Naive thymus-derived CD4-positive, alpha-beta T cell (primary cell): ENCODE measurements at regions not wholly inside any gene's neighbourhood (a gene's known extent, or its start where the extent isn't known, plus 50 kb on each side); places are given as distances from the start of the nearest gene placed in this dataset.

ENCODE experiments used
- ATAC-seq: fragments of 150-1000 bp; cut with Tn5 transposase; 2 replicates; pipeline ENCODE4 v1.10.0; 2021; ENCODE audit warnings: mild to moderate bottlenecking, moderate library complexity
- CTCF ChIA-PET: fragments of 350-600 bp; sonication (Branson Sonifier 250); formaldehyde crosslinking; loops from one replicate; lab custom pipeline; 2021; ENCODE audit warnings: antibody characterized with exemption; lab: Charles Lee
- POLR2A ChIA-PET: fragments of 350-600 bp; sonication (Branson Sonifier 250); formaldehyde crosslinking; loops from one replicate; lab custom pipeline; 2021; ENCODE audit warnings: antibody characterized with exemption, inconsistent platforms; lab: Charles Lee
- DNase-seq, 9 donors: peaks; one replicate each; pipeline versions ENCODE4 v3.0.0 to v3.0.0-alpha.2; 2020 to 2022; ENCODE audit warnings: mixed read lengths in 1 of 9
- H3K27ac ChIP-seq: one replicate; pipeline ENCODE4 v1.7.0; 2013; ENCODE audit warnings: mild to moderate bottlenecking, low read depth, low read length, moderate library complexity
- H3K27me3 ChIP-seq, 2 donors: one replicate each; pipeline ENCODE4 v1.7.0; 2013; ENCODE audit warnings: low read length in 2 of 2, mild to moderate bottlenecking in 2 of 2, moderate library complexity in 2 of 2; ENCODE audit not compliant: control insufficient read depth in 2 of 2, insufficient read depth in 2 of 2
- H3K36me3 ChIP-seq, 3 experiments: 1 replicate in 2 of 3; 2 replicates in 1 of 3; pipeline ENCODE4 v1.7.0; 2013; ENCODE audit warnings: low read length in 3 of 3, mild to moderate bottlenecking in 3 of 3, moderate library complexity in 1 of 3; ENCODE audit not compliant: insufficient read depth in 3 of 3, control insufficient read depth in 2 of 3
- H3K4me1 ChIP-seq, 2 donors: one replicate each; pipeline ENCODE4 v1.7.0; 2013; ENCODE audit warnings: low read length in 2 of 2, mild to moderate bottlenecking in 2 of 2, moderate library complexity in 1 of 2; ENCODE audit not compliant: control insufficient read depth in 2 of 2, insufficient read depth in 2 of 2
- H3K4me3 ChIP-seq: 2 replicates; pipeline ENCODE4 v1.7.0; 2013; ENCODE audit warnings: mild to moderate bottlenecking, low read length
- H3K9me3 ChIP-seq, 3 experiments: 1 replicate in 2 of 3; 2 replicates in 1 of 3; pipeline ENCODE4 v1.7.0; 2013; ENCODE audit warnings: low read length in 3 of 3; ENCODE audit not compliant: control insufficient read depth in 2 of 3
- H3K27ac Mint-ChIP-seq, 9 donors: one replicate each; pipeline ENCODE4 v1.8.0; 2020 to 2022; ENCODE audit warnings: mixed read lengths in 9 of 9, mild to moderate bottlenecking in 8 of 9, moderate library complexity in 5 of 9, inconsistent platforms in 2 of 9
- H3K27me3 Mint-ChIP-seq, 5 donors: one replicate each; pipeline ENCODE4 v1.8.0; 2021 to 2022; ENCODE audit warnings: mixed read lengths in 5 of 5, mild to moderate bottlenecking in 1 of 5
- H3K36me3 Mint-ChIP-seq, 5 donors: one replicate each; pipeline ENCODE4 v1.8.0; 2020 to 2022; ENCODE audit warnings: mixed read lengths in 5 of 5, mild to moderate bottlenecking in 3 of 5, inconsistent platforms in 1 of 5
- H3K4me1 Mint-ChIP-seq, 7 donors: one replicate each; pipeline ENCODE4 v1.8.0; 2020 to 2022; ENCODE audit warnings: mixed read lengths in 7 of 7, mild to moderate bottlenecking in 3 of 7, inconsistent platforms in 1 of 7
- H3K4me3 Mint-ChIP-seq, 10 donors: one replicate each; pipeline ENCODE4 v1.8.0; 2020 to 2022; ENCODE audit warnings: mild to moderate bottlenecking in 10 of 10, mixed read lengths in 10 of 10, moderate library complexity in 6 of 10, inconsistent platforms in 2 of 10
- H3K9me3 Mint-ChIP-seq, 11 donors: one replicate each; pipeline ENCODE4 v1.8.0; 2020 to 2022; ENCODE audit warnings: mixed read lengths in 11 of 11, mild to moderate bottlenecking in 4 of 11, inconsistent platforms in 1 of 11, moderate library complexity in 1 of 11
- intact Hi-C, 2 donors: fragments of 100-400 bp; cut with micrococcal nuclease; formaldehyde crosslinking; loops; one replicate each; pipeline ENCODE4 v1.15.1; 2023

DNA sequence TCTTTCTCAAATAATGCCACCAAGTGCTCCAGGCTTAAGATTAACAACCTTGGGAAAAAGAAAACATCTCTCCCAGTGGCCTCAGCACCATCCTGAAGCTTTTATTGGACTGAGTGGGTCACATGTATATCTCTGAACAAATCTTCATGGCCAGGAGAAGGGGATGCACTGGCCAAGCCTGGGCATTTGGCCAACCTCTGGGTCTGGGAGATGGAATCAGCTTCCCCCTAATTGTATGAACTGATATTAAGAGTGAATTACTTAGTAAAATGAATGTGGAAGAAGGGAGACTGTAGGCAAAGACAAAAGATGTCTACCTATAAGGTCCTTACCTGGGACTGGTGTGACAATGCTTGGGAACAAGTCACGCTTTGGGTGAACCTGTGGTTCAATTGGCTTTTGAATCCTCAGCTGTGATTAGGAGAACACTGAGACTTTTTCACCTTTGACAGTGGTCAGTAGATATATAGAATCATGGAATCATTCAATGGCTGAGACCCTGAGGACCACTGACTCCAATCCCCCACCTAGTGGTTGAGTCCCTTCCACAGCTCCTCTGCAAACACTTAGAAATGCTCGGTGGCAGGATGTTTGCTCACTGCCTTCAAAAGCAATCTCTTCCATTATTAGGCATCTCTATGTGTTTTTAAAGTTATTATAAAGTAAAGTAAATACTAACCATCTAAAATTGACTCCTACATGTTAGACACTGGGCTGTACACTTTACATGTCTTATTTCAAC lies 102.6 kb upstream of the ATP1A1 start:
- ChIA-PET POLR2A (interaction anchor here (1.0 to 1.4 kb wide), 3 partner anchors 45 to 56 kb away, joined by 4 read pairs; no protein-coding TSS in a partner anchor), CTCF (interaction anchor here (1.0 to 1.3 kb wide), 2 partner anchors 132 to 214 kb away, joined by 4 read pairs; no protein-coding TSS in a partner anchor)
- peaks cover 6 to 45% (median 33%) of the 10 kb centered on the region in 7 donors for H3K4me1 Mint-ChIP-seq
- H3K9me3 Mint-ChIP-seq: peaks cover 0 to 4% (median 0%) of the 10 kb centered on the region in 11 donors
- no peak overlapping the region for H3K27ac Mint-ChIP-seq
- no peak overlapping the region for H3K4me3 ChIP-seq
- H3K9me3 ChIP-seq: no peaks in the 10 kb centered on the region
- H3K36me3 Mint-ChIP-seq: peaks cover 0 to 1% (median 0%) of the 10 kb centered on the region in 5 donors
- no peak for ATAC-seq
- no peaks in the 10 kb centered on the region for H3K27me3 ChIP-seq
- H3K36me3 ChIP-seq: no peaks in the 10 kb centered on the region
- DNase-seq: no peak
- no peak overlapping the region for H3K27ac ChIP-seq
- intact Hi-C loops: no loop called here
- H3K27me3 Mint-ChIP-seq: peaks cover 0 to 12% (median 0%) of the 10 kb centered on the region in 5 donors
- no peak overlapping the region for H3K4me3 Mint-ChIP-seq
- H3K4me1 ChIP-seq: peaks cover 0 to 5% of the 10 kb centered on the region in 2 donors

DNA sequence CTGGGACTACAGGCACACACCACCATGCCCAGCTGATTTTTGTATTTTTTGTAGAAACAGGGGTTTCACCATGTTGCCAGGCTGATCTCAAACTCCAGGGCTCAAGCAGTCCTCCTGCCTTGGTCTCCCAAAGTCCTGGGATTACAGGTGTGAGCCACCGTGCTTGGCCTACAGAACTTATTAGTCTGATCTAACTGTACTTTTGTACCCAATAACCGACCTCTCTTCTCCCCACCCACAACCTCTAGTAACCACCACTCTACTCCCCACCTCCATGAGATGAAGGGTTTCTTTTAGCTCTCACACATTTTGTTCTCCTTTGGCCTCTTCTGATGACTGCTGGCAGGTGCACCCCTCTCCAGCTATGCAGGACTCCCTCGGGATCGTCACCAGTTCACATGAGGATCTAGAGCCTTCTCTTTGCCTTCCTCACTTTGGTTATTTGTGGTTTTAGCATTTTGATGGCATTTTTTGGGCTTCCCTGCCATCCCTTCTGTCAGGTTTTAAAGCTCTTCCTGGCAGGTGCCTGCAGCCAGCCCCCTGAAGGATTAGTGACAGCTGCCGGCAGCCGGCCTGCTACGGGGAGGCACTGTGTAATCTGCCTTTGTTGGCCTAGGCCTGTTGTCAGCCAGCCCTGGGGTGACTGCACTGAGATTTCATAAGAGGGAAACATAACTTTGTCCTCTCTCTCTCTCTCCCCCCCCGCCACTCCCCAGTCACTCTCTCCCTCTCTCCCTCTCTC lies 99.8 kb upstream of the ATP1A1 start:
- Histone ChIP-seq H3K27me3 (no peaks in the 10 kb centered on the region), H3K4me1 (no peaks in the 10 kb centered on the region), H3K9me3 (no peaks in the 10 kb centered on the region), H3K4me3 (no peak overlapping the region), H3K27ac (no peak overlapping the region), H3K36me3 (no peaks in the 10 kb centered on the region)
- ChIA-PET POLR2A (interaction anchor here (0.6 to 1.1 kb wide), 2 partner anchors 9 to 47 kb away, joined by 3 to 4 read pairs; no protein-coding TSS in a partner anchor), CTCF (no interaction called here)
- peak overlapping the region in 7 of 9 donors; percentile 2 to 63 (median 28) for H3K27ac Mint-ChIP-seq
- H3K27me3 Mint-ChIP-seq: peaks cover 0 to 14% (median 0%) of the 10 kb centered on the region in 5 donors
- H3K4me3 Mint-ChIP-seq: no peak overlapping the region
- intact Hi-C loops: no loop called here
- peaks cover 1 to 30% (median 22%) of the 10 kb centered on the region in 7 donors for H3K4me1 Mint-ChIP-seq
- H3K36me3 Mint-ChIP-seq: peaks cover 0 to 4% (median 0%) of the 10 kb centered on the region in 5 donors
- DNase-seq (no peak), ATAC-seq (no peak)
- H3K9me3 Mint-ChIP-seq: peaks cover 0 to 2% (median 0%) of the 10 kb centered on the region in 11 donors

DNA sequence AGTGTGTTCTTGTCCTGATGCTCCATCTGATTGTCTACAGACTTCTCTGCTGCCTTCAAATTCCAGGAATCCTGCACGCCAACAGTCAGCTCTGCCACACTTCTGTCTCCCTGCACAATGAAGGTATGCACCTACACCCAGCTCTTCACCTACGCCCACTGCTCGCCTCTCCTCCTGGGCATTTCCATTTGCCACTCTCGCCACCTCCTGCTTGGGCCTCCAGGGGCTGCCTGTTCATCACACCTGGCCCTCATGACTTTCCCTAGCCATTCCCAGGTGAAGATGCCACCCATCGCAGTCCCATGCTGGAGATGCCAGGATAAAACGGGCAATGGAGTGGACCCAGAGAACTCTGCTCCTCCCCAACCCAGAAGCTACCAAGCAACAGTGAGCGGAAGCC lies 96.5 kb upstream of the ATP1A1 start:
- no peak overlapping the region for H3K27ac ChIP-seq
- peaks cover 0 to 10% (median 0%) of the 10 kb centered on the region in 11 donors for H3K9me3 Mint-ChIP-seq
- ChIA-PET CTCF (interaction anchor here (0.6 kb wide), 1 partner anchor 30 kb away, joined by 3 read pairs; no protein-coding TSS in a partner anchor), POLR2A (no interaction called here)
- H3K27me3 ChIP-seq: no peaks in the 10 kb centered on the region
- peaks cover 0 to 26% (median 14%) of the 10 kb centered on the region in 7 donors for H3K4me1 Mint-ChIP-seq
- no peaks in the 10 kb centered on the region for H3K36me3 ChIP-seq
- H3K4me1 ChIP-seq: no peaks in the 10 kb centered on the region
- no peaks in the 10 kb centered on the region for H3K9me3 ChIP-seq
- no peak overlapping the region for H3K27ac Mint-ChIP-seq
- intact Hi-C loops: no loop called here
- H3K4me3 ChIP-seq: no peak overlapping the region
- H3K36me3 Mint-ChIP-seq: peaks cover 0 to 5% (median 4%) of the 10 kb centered on the region in 5 donors
- DNase-seq: no peak
- ATAC-seq: no peak
- H3K27me3 Mint-ChIP-seq: peaks cover 0 to 25% (median 0%) of the 10 kb centered on the region in 5 donors
- no peak overlapping the region for H3K4me3 Mint-ChIP-seq

DNA sequence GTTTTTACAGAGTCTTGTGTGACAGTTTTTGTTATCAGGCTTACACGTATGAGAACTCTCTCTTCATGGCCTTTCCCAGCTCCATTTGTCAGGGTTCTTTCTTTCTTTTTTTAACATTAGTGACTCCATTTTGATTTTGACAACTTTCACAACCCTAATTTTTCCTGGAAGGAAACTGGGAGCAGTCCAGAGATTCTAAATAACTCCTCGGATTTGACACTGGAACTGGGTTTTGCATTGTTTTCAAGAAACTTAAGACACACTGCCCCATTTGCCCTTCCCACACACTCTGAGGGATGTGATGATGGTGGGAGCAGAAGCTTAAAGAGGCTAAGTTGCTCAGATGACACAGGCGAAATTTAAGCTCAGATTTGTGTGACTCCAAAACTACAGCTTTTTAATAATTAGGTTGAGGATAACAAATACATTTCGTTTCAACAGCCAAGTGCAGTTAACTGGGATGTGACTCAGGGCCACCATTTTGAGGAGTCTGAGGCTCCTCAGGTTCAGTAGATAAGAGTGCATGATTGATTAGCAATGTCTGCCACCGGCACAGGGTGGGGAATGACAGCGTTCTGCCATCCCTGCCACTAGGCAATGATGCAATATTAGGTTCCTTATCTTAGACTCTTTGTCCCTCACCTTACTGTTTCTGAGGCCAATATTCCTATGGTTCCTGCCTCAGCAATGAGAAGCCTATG lies 95.1 kb upstream of the ATP1A1 start:
- Mint-ChIP-seq H3K27me3 (peaks cover 0 to 34% (median 0%) of the 10 kb centered on the region in 5 donors), H3K9me3 (peaks cover 0 to 21% (median 3%) of the 10 kb centered on the region in 11 donors), H3K4me3 (no peak overlapping the region), H3K4me1 (peaks cover 0 to 25% (median 10%) of the 10 kb centered on the region in 7 donors), H3K36me3 (peaks cover 0 to 8% (median 4%) of the 10 kb centered on the region in 5 donors), H3K27ac (peak overlapping the region in 1 of 9 donors; percentile 27)
- Histone ChIP-seq H3K27me3 (no peaks in the 10 kb centered on the region), H3K4me1 (no peaks in the 10 kb centered on the region), H3K27ac (no peak overlapping the region), H3K4me3 (no peak overlapping the region), H3K9me3 (no peaks in the 10 kb centered on the region), H3K36me3 (no peaks in the 10 kb centered on the region)
- POLR2A ChIA-PET: no interaction called here
- no peak for ATAC-seq
- intact Hi-C loops: no loop called here
- CTCF ChIA-PET: no interaction called here
- no peak for DNase-seq

DNA sequence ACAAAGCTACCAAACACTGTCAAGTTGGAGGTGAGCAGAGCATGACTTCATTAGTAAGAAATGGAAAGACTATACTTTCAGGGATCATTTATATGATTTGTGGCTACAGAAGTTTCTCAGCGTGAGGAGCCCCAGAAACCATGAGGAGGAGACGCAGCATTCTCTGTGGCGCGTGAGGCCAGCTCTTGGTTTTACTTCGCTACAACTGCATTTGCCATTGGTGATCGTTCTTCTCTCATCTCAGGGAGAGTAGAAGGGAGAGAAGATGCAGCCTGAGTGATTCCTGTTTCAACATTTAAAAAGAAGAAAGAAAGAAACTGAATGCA lies 94.5 kb upstream of the ATP1A1 start:
- peaks cover 0 to 21% (median 3%) of the 10 kb centered on the region in 11 donors for H3K9me3 Mint-ChIP-seq
- no peak overlapping the region for H3K27ac ChIP-seq

DNA sequence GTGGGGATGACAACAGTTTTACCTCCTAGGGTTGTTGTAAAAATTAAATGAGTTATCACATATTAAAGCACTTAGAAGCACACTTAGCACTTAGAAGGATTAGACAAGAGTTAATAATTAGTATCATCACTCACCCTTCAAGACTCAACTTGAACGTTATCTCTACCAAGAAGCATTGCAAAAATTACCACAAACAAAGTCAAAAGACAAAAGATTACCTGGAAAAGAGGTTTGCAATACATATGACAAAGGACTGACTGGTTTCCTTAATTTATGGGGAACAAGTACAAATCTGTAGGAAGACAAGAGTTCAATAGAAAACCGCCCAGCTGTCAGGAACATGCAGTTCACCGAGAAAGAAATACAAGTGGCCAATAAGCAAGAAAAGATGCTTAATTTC lies 93.3 kb upstream of the ATP1A1 start:
- no peaks in the 10 kb centered on the region for H3K9me3 ChIP-seq
- peaks cover 0 to 13% (median 7%) of the 10 kb centered on the region in 7 donors for H3K4me1 Mint-ChIP-seq
- no peak overlapping the region for H3K27ac ChIP-seq
- no peak overlapping the region for H3K27ac Mint-ChIP-seq
- peaks cover 0 to 39% (median 0%) of the 10 kb centered on the region in 5 donors for H3K27me3 Mint-ChIP-seq
- ATAC-seq (no peak), DNase-seq (no peak)
- intact Hi-C loops: no loop called here
- ChIA-PET POLR2A (no interaction called here), CTCF (no interaction called here)
- peaks cover 4 to 8% (median 5%) of the 10 kb centered on the region in 5 donors for H3K36me3 Mint-ChIP-seq
- no peak overlapping the region for H3K4me3 ChIP-seq
- H3K4me3 Mint-ChIP-seq: no peak overlapping the region
- no peaks in the 10 kb centered on the region for H3K36me3 ChIP-seq
- H3K9me3 Mint-ChIP-seq: peaks cover 0 to 21% (median 3%) of the 10 kb centered on the region in 11 donors
- H3K27me3 ChIP-seq: no peaks in the 10 kb centered on the region
- no peaks in the 10 kb centered on the region for H3K4me1 ChIP-seq

More for the DNA sequence above, 94.5 kb upstream of the ATP1A1 start:
- peaks cover 1 to 8% (median 4%) of the 10 kb centered on the region in 5 donors for H3K36me3 Mint-ChIP-seq
- no peak overlapping the region for H3K4me3 Mint-ChIP-seq
- DNase-seq (no peak), ATAC-seq (no peak)
- peaks cover 0 to 20% (median 9%) of the 10 kb centered on the region in 7 donors for H3K4me1 Mint-ChIP-seq
- intact Hi-C loops: no loop called here
- CTCF ChIA-PET: no interaction called here
- H3K36me3 ChIP-seq: no peaks in the 10 kb centered on the region
- no peak overlapping the region for H3K4me3 ChIP-seq
- no peaks in the 10 kb centered on the region for H3K4me1 ChIP-seq
- peaks cover 0 to 39% (median 0%) of the 10 kb centered on the region in 5 donors for H3K27me3 Mint-ChIP-seq
- no peaks in the 10 kb centered on the region for H3K27me3 ChIP-seq
- no peaks in the 10 kb centered on the region for H3K9me3 ChIP-seq
- POLR2A ChIA-PET: interaction anchor here (0.8 kb wide), 1 partner anchor 18 kb away, joined by 3 read pairs; no protein-coding TSS in a partner anchor
- peak overlapping the region in 1 of 9 donors; percentile 27 for H3K27ac Mint-ChIP-seq
